Upper lobe of right lung (tissue), 1 donor: ENCODE measurements at regions not wholly inside any gene's neighbourhood (a gene's known extent, or its start where the extent isn't known, plus 50 kb on each side); places are given as distances from the start of the nearest gene placed in this dataset.

Source experiments
- ATAC-seq: fragments of 200-7000 bp; cut with Tn5 transposase; one replicate; pipeline ENCODE4 v1.9.1; 2020; ENCODE audit warnings: mild to moderate bottlenecking, moderate library complexity
- DNase-seq: peaks from one replicate; pipeline ENCODE4 v3.0.0-alpha.2; 2020
- H3K27ac ChIP-seq: fragments of 200-600 bp; one replicate; pipeline ENCODE4 v1.8.0; 2022
- H3K27me3 ChIP-seq: fragments of 200-600 bp; one replicate; pipeline ENCODE4 v1.8.0; 2022; ENCODE audit warnings: mild to moderate bottlenecking
- H3K36me3 ChIP-seq: fragments of 200-600 bp; one replicate; pipeline ENCODE4 v1.8.0; 2022
- H3K4me1 ChIP-seq: fragments of 200-600 bp; one replicate; pipeline ENCODE4 v1.8.0; 2022
- H3K4me3 ChIP-seq: fragments of 200-600 bp; one replicate; pipeline ENCODE4 v1.8.0; 2022; ENCODE audit warnings: mild to moderate bottlenecking
- H3K9me3 ChIP-seq: fragments of 200-600 bp; one replicate; pipeline ENCODE4 v1.8.0; 2022
- CTCF ChIP-seq: fragments of 200-600 bp; IDR thresholded peaks from one replicate; pipeline ENCODE4 v1.8.0; 2022; ENCODE audit warnings: antibody characterized with exemption
- intact Hi-C: fragments of 100-400 bp; cut with DNase I; formaldehyde crosslinking; loops from one replicate; pipeline ENCODE4 v1.11.0; 2022
- donor health status: DM: no; HTN: yes; CAD: no; lungs with severe emphysema.

- Histone ChIP-seq H3K4me1 (no peaks in the 10 kb centered on the region), H3K27ac (no peak overlapping the region), H3K4me3 (no peak overlapping the region), H3K9me3 (no peaks in the 10 kb centered on the region), H3K27me3 (no peaks in the 10 kb centered on the region), H3K36me3 (no peaks in the 10 kb centered on the region)
- intact Hi-C loops, result no loop called here
- DNase-seq (no peak), ATAC-seq (no peak)
- no peak for TF ChIP-seq CTCF
Measured at GRCh38 chr2:52717836-52718235, 1049.8 kb upstream of the CHAC2 start.

GRCh38 chr2:52710810-52711618, 1056.6 kb upstream of the CHAC2 start:
- H3K36me3 ChIP-seq, result no peaks in the 10 kb centered on the region
- no peaks in the 10 kb centered on the region for H3K4me1 ChIP-seq
- no peak for TF ChIP-seq CTCF
- no peaks in the 10 kb centered on the region for H3K27me3 ChIP-seq
- intact Hi-C loops, result no loop called here
- no peaks in the 10 kb centered on the region for H3K9me3 ChIP-seq
- DNase-seq (no peak), ATAC-seq (no peak)
- no peak overlapping the region for H3K27ac ChIP-seq
- H3K4me3 ChIP-seq, result no peak overlapping the region

GRCh38 chr2:52704251-52704650, 1063.4 kb upstream of the CHAC2 start:
- H3K36me3 ChIP-seq, result no peaks in the 10 kb centered on the region
- H3K4me3 ChIP-seq, result no peak overlapping the region
- H3K27ac ChIP-seq, result no peak overlapping the region
- H3K9me3 ChIP-seq, result no peaks in the 10 kb centered on the region
- H3K27me3 ChIP-seq, result no peaks in the 10 kb centered on the region
- no peak for ATAC-seq
- DNase-seq, result no peak
- TF ChIP-seq CTCF, result no peak
- H3K4me1 ChIP-seq, result no peaks in the 10 kb centered on the region
- intact Hi-C loops, result no loop called here

- TF ChIP-seq CTCF, result no peak
- Histone ChIP-seq H3K27ac (no peak overlapping the region), H3K9me3 (no peaks in the 10 kb centered on the region), H3K4me3 (no peak overlapping the region), H3K27me3 (no peaks in the 10 kb centered on the region), H3K36me3 (no peaks in the 10 kb centered on the region), H3K4me1 (no peaks in the 10 kb centered on the region)
- intact Hi-C loops, result no loop called here
- DNase-seq, result no peak
- no peak for ATAC-seq
Measured at GRCh38 chr2:52703004-52703403, 1064.6 kb upstream of the CHAC2 start.

- intact Hi-C loops, result no loop called here
- H3K4me1 ChIP-seq, result no peaks in the 10 kb centered on the region
- DNase-seq, result no peak
- H3K27me3 ChIP-seq, result no peaks in the 10 kb centered on the region
- H3K4me3 ChIP-seq, result no peak overlapping the region
- no peak for ATAC-seq
- H3K9me3 ChIP-seq, result no peaks in the 10 kb centered on the region
- H3K36me3 ChIP-seq, result no peaks in the 10 kb centered on the region
- H3K27ac ChIP-seq, result no peak overlapping the region
- TF ChIP-seq CTCF, result no peak
Measured at GRCh38 chr2:52698408-52698807, 1069.2 kb upstream of the CHAC2 start.

- DNase-seq (no peak), ATAC-seq (no peak)
- Histone ChIP-seq H3K4me3 (no peak overlapping the region), H3K9me3 (no peaks in the 10 kb centered on the region), H3K27me3 (no peaks in the 10 kb centered on the region), H3K4me1 (no peaks in the 10 kb centered on the region), H3K27ac (no peak overlapping the region), H3K36me3 (no peaks in the 10 kb centered on the region)
- TF ChIP-seq CTCF, result no peak
- intact Hi-C loops, result no loop called here
Measured at GRCh38 chr2:52697690-52698089, 1069.9 kb upstream of the CHAC2 start.
